ENCODE measurements at regions not wholly inside any gene's neighbourhood (a gene's known extent, or its start where the extent isn't known, plus 50 kb on each side); places are given as distances from the start of the nearest gene placed in this dataset.

DNA sequence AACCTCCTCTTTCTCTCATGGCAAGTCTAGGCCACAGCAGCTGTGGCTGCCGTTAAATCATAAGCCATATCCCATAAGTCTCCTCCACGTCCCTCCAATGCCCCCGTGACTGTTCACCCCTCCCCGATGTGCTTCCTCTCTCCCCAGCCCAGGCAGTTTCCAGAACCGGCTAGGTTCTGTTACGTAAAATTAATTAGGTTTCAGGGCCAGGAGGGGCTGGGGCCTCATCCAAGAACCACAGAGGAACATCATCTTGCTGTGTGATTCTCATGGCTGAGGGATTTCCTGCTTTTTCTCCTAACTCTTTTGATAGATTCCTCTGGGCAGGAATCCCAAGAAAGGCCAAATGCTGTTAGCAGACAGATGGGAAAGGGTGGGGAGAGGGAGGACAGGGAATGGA lies 141.8 kb upstream of the AJAP1 start:
- no peak for DNase-seq

DNA sequence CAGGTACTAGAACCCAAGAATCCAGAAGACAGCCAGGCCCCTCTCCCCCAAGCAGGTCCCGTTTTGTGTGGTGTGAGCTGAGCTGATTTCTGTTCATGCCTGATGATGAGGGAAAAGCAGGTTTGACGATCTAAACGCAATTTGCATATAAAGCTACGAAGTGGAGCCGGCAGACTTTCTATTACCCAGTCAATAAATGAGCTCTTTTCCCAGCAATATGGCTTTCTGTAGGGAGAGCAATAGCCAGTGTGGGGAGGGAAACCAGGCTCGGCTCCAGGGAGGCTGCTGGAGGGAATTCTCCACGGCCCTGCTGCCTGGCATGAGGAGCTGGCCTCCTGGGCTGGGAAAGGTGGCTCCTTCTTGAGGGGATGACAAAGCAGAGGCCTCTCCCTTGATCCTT lies 140.7 kb upstream of the AJAP1 start:
- no peak for DNase-seq

DNA sequence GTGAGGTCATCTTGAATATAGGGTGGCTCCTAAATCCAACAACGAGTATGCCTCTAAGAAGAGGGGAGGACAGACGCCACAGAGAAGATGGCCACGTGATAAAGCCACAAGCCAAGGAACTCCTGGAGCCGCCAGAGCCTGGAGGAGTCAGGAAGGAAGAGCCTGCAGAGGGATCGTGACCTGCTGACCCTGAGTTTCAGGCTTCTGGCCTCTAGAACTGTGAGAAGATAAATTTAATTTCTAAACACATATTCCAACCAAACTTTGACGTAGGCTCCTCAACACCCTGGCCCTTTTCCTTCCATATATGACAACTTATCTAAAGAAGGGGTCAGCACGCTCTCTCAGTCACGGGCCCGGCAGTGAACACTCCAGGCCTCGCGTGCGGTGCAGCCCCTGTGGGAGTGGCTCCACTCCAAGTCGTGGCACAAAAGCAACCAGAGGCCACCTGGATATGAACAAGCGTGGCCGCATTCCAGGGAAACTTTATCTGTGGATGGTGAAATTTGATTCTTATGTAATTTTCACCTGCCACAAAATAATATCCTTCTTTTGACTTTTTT lies 138.6 kb upstream of the AJAP1 start:
- DNase-seq = no peak

DNA sequence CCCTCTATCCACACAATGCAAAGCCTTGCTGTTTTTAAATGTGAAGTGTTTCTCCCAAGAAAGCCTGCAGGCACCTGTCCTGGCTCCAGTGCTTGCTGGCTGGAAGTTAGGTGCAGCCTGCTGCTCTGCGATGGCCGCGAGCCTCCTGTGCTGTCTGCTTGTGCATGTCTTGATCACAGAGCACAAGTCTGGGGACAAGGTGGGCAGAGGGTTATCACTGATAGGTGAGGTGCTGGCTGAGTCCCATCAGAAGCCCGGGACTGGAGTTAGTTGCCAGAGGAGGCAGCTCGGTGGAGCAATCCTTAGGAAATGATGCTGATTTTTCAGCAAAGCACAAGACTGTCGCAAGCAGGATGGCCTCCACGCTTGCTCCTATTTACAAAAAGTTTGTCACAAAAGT lies 137.8 kb upstream of the AJAP1 start:
- DNase-seq = no peak

DNA sequence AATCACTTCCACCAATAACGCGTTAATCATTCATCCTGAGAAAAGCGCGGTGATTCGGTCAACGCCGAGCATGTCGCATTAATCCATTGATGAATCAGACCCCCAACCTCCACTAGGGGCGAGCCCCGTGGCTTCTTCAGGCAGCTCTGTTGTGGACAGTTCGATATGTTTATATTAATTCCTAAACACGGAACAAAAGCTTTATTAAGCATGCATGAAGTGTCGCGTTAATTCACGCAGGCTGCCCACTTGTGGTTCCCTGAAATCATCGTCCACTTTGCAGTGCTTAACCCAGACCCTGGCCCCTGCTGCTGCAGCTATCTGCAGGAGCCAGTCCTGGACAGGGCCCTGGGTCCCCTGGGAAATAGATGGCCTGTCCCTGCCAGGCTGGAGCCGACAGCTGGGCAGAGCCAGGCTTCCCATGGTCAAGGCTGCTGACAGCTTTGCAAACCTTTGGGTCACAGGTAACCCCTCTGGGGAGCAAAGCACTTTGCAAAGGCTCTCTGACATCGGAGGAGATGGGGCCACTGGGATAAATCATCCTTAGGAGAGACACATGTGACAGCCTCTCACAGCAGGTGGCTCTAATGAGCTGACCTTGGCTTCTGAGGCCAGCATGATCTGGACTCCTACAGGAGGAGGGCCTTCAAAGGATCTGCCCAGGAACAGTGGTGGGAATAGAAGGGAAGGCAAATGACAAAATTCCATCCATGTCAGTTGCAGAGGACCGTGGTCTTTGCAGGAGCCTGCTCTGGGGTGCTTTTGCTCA lies 137.0 kb upstream of the AJAP1 start:
- no peak for DNase-seq

DNA sequence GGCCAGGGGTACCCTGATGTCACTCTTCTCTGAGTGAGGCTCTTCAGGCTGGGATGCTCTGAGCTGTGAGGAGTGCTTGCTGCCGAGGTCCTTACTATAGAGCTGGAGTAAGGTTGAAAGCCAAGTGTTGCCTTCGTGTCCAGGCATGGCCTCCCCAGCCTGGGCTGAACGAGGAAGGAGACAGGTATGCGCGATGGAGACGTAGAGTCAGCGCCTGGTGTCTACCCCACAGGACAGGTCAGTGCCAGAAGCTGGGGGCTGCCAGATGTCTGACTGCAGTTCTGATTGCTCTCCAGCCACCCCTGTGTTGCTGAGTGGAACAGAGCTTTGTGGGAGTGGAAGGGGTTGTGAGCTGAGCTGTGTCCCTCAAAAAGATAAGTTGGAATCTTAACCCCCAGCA lies 135.8 kb upstream of the AJAP1 start:
- no peak for DNase-seq

DNA sequence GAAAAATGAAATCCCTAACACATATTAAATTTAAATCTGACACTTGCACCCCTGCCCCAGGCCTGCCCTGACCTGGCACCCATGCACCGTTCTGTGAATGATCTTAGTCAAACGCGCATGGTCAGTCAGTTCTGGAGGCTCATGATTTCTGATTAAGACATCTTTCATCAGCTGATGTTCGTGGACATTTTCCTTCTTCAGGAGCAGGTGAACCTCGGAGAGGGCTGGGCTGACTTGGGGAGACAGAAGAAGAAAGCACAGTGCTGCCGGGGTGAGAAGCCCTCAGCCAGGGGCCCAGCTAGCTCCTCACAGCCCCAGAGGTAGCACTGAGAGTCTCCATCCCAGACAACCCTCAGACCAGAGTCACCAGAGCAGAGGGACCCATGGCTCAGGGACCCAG lies 134.5 kb upstream of the AJAP1 start:
- DNase-seq = no peak

DNA sequence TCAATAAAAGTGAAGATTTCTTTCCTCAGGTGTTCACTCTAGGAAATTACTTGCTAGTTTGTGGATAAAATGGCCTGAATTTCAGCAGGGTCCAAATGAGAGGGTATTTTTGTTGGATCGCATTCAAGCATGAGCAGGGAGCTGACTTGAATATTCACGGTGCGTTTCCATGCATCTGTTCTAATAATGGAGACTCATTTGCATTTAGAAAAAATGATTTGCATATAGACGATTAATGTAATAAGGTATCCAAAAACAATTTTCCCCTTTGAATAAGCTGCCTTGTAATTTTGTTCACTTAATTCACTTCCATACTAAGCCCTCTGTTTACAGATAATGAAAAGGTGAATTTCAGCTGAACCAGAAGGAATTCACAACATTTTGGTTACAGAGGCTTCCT lies 130.9 kb upstream of the AJAP1 start:
- no peak for DNase-seq

DNA sequence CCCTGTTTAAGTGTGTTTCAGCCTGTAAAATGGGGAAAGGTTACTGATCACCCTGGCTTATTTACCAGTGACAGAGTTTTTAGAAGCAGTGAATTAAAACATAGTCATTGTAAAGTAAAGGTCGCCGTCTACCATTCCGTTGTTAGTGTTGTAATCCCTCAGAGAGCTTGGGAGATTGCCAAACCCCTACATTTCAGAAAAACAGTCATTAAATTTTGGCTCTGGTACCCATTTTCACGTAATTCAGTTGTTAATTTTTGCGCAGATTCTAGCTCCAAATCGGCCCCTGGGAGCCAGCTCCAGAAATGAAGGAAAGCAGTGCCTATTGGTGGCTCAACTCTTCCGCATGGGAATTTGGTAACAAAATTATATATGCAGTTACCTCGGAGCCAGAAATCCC lies 127.7 kb upstream of the AJAP1 start:
- no peak for DNase-seq

DNA sequence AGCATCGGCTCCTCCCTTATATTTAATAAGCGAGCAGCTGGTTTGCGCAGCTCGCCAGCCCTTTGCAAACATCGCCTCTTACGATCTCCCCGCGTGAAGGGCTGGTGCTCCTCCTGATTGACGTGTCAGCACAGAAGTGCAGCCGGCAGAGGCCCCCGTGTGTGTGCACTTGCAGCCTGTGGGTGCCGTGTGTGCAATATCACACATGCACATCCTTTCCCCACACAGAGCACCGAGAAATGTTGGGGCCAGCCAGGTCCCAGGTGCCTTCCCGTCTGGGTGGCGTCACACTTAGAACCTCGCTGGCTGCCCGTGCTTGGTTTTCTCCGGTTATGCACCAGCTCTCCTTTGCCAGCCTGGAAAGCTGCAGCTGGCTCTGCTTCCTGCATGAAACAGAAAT lies 126.6 kb upstream of the AJAP1 start:
- no peak for DNase-seq

DNA sequence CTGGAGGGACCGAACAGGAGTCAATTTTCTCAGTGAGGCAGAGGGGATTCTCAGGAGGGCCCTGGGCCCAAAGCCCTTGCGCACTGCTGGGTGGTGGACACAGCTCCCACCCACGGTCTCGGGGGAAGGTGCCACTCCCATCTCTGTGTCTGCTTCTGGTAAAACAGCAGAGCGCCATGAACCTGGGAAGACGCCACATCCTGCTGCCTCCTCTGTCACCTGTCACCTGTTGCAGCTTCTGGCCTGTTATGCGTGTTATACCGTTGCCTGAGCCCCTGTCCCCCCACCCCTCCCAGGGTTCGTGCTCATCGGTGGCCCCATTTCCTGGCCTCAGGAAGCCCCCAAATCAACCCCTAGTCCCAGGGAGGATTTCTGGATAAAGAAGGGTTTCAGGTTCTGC lies 125.8 kb upstream of the AJAP1 start:
- no peak for DNase-seq

DNA sequence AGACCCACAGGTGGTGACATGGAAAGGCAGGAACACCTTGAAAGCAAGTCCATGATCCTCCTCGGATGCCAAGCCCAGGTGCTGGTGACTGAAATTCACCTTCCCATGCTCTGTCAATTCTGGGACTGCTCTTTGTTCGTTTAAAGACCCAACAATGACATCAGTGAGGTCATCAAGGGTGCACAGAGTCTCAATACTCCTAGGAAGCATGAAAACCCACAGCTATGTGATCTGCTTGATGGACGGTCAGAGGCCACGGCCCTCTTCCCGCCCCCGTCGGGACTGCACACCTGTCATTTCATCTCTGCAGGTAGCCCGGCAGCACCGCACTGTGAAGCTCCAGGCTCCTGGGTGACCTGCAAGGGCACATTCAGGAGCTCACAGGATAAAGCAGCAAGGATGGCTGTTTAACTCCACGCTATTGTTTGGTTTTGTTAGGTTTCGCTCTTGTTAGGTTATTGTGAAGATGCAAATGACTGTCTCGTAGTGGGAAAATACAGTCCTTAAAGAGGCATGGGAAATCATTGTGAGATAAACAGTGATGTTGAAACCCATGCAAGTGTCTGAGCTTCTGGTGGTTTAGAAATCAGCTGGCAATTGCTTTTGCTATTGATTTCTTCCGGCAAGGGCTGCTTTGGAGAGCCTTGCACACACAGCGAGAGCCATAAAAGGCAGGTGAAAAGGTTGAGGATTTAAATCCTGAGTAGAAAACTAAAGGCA lies 124.8 kb upstream of the AJAP1 start:
- no peak for DNase-seq

DNA sequence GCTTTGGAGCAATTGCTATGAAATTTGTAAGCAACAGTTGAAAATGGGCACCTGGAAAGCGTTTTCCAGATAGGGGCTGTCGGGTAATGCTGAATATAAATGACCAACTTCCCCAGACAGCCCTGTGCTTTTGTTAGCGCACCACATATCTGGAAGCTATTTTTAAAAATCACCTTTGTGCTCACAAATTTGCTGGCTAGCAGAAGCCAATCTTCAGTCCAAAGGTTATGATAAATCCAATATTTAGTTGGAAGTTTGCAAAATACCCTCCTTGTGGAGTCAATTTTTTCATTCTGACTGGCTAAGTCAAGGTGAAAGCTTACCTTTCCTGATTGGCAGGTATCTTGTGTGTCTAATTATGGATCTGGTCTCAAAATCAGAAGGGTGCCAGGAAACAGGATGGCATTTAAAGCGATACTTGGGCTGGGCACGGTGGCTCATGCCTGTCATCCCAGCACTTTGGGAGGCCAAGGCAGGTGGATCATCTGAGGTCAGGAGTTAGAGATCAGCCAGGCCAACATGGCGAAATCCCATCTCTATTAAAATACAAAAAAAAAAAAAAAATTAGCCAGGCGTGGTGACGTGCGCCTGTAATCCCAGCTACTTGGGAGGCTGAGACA lies 124.1 kb upstream of the AJAP1 start:
- DNase-seq = no peak

DNA sequence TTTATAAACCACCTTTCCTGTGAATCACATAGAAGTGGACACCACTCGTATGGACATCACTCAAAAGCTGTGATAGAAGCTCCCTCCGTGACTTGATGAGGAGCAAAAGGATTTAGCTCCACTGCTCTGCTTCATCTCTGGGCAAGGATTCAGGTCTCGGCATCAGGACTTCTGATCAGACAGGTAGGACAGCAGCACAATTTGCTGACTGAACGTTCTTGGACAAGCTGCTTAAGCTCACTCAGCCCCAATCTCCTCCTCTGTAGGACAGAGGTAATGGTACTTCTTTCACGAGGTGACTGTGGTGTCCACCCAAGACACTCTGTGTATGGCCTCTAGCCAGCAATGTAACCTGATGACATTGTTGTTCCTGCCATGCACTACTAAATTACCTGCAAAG lies 122.6 kb upstream of the AJAP1 start:
- no peak for DNase-seq

DNA sequence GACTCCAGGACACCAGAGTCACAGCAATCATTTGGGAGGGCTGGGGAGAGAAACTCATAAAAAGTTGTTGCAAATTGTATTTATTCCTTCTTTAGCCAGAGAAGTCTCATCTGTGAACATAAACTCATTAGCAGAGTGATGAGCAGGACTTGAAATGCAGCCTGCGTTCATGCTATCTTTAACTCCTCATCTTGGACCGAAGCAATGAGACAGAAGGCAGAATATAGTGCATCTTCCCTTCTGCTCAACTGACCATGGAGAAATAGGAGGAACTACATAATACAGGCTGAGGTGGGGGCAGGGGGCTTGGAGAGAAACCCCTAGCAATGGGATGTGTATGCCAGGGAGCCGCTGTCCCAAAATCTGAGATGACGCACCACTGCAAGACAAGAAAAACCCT lies 121.8 kb upstream of the AJAP1 start:
- DNase-seq = no peak

DNA sequence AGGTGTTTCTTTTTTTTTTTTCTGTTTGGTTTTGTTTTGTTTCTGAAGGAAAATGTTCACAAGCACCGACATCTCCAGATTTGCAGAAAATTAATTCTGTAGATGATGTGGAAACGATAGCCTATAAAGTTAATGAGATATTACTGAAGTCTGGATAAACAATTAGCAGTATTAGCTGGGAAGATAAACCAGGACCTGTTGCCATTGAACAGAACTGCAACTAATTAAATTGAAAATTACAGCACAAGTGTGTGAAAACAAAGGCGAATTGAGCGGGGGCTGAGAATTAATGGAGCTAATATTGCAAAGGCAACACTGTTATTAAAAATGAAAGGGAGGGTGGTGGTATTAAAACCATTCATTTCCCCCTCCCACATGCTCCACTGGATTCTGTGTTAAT lies 107.5 kb upstream of the AJAP1 start:
- DNase-seq = no peak

DNA sequence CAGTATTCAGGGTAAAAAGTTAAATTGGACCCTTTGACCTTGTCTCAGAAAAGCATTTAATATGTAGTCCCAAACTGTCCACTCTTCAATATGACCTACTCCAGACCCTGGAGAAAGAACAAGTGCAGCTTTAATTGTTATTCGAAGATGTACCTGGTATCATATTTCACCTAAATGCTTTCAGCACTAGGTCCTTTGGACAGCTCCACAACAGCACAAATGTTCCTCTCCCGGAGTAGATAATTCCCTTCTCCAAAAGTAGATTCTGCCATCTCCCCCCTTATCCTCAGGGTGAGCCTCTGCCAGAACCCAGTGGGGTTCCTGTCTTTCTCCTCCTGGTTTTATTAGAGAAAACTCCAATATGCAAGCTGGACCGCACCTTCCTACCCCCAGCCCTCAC lies 104.5 kb upstream of the AJAP1 start:
- DNase-seq = no peak

DNA sequence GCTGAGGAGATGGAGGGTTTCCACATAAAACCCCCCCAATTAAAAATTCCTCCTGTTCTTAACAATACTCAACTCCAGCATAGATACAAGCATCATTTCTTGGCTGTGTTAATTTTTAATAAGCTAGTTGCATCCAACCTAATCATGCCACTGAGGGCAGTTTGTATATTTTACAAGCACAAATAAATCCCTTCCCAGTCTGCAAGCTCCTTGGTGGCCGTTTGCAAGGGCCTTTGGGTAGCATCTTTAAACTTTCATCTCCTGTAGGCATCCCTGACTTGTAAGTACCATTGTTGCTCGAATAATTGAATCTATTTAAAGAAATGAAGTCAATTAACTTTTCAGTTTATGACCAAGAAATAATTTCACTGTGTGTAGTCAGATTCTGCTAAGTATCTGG lies 103.5 kb upstream of the AJAP1 start:
- no peak for DNase-seq

DNA sequence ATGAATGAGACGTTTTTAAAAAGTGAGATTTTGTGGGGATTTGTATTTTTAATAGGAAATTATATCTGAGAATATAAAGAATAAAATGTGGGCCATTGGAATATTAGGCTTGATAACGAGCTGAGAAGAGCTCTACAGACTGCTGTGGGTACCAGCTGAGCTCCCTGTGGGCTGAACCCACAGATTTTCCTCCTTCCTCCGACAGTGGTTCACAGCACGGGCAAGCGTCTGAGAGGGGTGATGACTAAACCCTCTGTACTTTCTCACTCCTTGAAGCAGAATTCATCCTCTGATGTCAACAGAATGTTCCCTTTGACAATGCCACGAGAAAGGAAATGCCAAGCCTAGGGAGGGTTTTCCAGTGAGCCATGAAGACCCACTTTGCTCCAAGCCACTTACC lies 102.7 kb upstream of the AJAP1 start:
- DNase-seq = no peak

DNA sequence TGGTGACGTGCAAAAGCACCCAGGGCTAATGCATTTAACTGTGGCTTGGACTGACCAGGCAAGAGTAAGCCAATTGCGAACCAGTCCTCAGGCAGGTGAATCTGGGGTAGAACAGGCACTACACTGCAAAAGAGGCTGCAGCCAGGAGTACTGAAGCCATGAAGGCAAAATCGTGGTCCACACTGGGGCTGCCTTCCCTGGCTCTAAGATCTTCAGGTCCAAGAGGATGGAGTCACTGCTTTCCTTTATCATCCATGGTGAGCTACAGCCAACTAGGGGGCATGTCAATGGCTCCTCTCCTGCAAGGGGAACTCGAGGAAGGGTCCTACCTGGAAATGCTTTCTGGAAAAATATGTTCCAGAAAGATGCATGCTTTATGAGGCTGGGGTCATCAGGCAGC lies 100.6 kb upstream of the AJAP1 start:
- no peak for DNase-seq

DNA sequence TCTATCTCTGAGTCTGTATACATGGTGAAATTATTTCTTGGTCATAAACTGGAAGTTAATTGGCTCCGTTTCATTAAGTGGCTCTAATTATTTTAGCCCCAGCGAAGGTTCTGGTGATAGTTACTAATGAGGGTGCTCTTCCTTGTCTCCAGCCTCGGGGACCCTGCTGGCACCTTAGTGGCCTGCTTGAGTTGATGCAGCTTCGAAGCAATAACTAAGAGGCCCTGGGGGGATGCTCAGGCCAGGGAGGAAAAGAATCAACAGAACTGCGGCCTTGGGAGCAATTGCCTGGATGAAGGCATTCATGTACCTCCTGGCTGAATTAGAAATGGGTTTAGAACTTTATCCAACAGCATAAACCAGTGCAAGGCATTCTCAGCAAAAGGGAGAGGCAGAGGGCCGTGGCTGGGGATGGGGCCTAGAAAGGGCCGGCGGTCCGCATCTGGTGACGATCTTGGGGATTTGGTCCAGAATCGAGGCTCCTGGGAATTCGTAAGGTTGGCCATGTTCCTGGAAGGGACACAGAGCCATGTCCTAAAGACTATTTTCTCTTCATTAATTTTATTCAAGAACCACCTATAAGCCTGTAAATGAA lies 100.0 kb upstream of the AJAP1 start:
- no peak for DNase-seq

DNA sequence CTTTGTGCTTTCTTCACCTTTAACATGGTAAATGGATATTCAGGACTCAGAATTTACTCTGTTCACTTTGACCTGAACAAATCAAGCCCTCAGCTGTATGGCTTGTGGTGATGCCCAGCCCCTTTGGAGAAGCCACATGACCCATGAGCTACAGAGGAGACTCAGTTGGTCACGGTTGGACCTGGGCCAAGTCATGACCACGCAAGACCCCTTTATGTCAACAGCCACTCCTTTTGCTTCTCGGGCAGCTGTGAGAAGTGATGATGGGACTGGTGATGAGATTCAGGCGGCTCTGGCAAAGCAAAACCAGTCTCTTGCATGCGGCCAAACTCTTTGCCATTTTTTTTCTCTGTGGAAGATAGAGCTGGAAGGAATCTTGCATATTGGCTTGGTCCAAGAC lies 96.5 kb upstream of the AJAP1 start:
- DNase-seq = no peak

DNA sequence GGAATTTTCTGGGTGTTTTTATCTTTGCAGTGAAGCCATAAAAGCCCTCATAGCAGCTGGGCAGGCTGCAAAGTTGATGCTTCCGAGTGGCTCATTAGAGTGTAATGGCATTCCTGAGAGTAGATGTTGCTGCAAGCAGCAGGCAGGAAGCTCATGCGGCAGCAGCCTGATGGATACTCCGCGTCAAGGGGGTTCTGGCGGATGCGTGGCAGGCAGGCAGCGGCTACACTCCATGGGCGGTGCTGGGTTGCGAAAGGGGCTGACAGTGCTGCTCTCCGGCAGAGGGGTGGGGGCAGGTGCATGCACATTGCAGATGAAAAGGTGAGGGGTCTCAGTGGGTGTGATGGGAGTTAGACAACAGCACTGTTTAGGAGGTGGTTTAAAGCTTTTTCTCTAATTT lies 93.2 kb upstream of the AJAP1 start:
- no peak for DNase-seq

DNA sequence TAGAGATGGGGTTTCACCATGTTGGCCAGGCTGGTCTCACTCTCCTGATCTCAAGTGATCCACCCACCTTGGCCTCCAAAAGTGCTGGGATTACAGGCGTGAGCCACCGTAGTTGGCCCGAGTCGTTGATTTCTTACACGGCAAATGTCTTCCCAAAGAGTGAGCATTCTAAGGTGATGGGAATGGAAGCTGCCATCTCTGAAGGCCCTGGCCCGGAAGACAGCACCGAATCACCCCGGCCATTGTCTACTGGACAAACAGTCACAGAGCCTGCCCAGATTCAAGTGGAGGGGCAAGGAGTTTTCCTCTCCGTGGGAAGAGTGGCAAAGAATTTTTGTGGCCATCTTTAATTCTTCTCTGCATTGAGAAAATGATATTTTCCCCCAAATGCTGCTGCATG lies 92.1 kb upstream of the AJAP1 start:
- no peak for DNase-seq

Measured in activated gamma-delta T cell treated with Interleukin-2 at 50 U/mL for 16 hours (primary cell).